K562 (cell line): ENCODE measurements at regions not wholly inside any gene's neighbourhood (a gene's known extent, or its start where the extent isn't known, plus 50 kb on each side); places are given as distances from the start of the nearest gene placed in this dataset.

Experiments used
- ATAC-seq: fragments of 200-7000 bp; cut with Tn5 transposase; 3 replicates; pipeline ENCODE4 v1.9.1; 2020; ENCODE audit warnings: moderate library complexity
- BruUV-seq: library from RNA; stranded (reverse); fragments of 400-500 nt; replicated peaks from 2 replicates; lab custom pipeline; 2021; lab: Mats Ljungman, UMichigan
- CTCF ChIA-PET: fragments of 300-600 bp; formaldehyde crosslinking; extraction: SDS; loops from one replicate; lab custom pipeline; 2021; ENCODE audit warnings: low intra/inter-chr PET ratio; lab: Yijun Ruan, JAX
- POLR2A ChIA-PET: fragments of 300-600, 350-650 bp; sonication (Branson Sonifier 250); formaldehyde crosslinking; extraction: SDS; loops from one replicate; lab custom pipeline; 2021; ENCODE audit warnings: antibody characterized with exemption, inconsistent platforms; lab: Yijun Ruan, JAX
- DNase-seq, 4 experiments: peaks; one replicate each; pipeline versions ENCODE4 v3.0.0 to v3.0.0-alpha.2; 2011 to 2018; ENCODE audit warnings: low spot score in 3 of 4, mixed read lengths in 3 of 4; ENCODE audit errors: extremely low read depth in 1 of 4
- FAIRE-seq: peaks from 2 replicates; lab custom pipeline; 2011; peaks lifted over from hg19 to GRCh38; lab: Jason Lieb, UNC
- H2AFZ ChIP-seq: 2 replicates; pipeline ENCODE4 v1.6.0; 2011; ENCODE audit warnings: low read depth, low read length, control low read depth, inconsistent platforms
- H3K27ac ChIP-seq: fragments of 200-600 bp; 3 replicates; pipeline ENCODE4 v1.8.0; 2011; ENCODE audit warnings: low read depth, mild to moderate bottlenecking, control low read depth, inconsistent platforms, low read length, moderate library complexity, mixed read lengths; ENCODE audit errors: extremely low read depth
- H3K27me3 ChIP-seq, 2 experiments: fragments of 300-600 bp in 1 of 2; 2 replicates in 1 of 2; 3 replicates in 1 of 2; pipeline versions ENCODE4 v1.6.0 to v1.8.0; 2011; ENCODE audit warnings: inconsistent platforms in 2 of 2, low read length in 2 of 2, mild to moderate bottlenecking in 1 of 2, mixed read lengths in 1 of 2, moderate library complexity in 1 of 2; ENCODE audit not compliant: control insufficient read depth in 2 of 2, insufficient read depth in 2 of 2
- H3K36me3 ChIP-seq: fragments of 300-600 bp; 3 replicates; pipeline ENCODE4 v1.8.0; 2011; ENCODE audit warnings: mild to moderate bottlenecking, low read length, inconsistent platforms; ENCODE audit not compliant: control insufficient read depth, insufficient read depth
- H3K4me1 ChIP-seq, 2 experiments: fragments of 200-600 bp in 1 of 2; replicated peaks in 1 of 2; 2 replicates in 1 of 2; 3 replicates in 1 of 2; pipeline versions ENCODE4 v1.5.1 to v1.8.0; 2011; ENCODE audit warnings: inconsistent platforms in 2 of 2, low read length in 2 of 2, mild to moderate bottlenecking in 1 of 2, mixed read lengths in 1 of 2, moderate library complexity in 1 of 2; ENCODE audit not compliant: control insufficient read depth in 2 of 2, insufficient read depth in 2 of 2
- H3K4me2 ChIP-seq: 2 replicates; pipeline ENCODE4 v1.6.1; 2011; ENCODE audit warnings: low read length, control low read depth, inconsistent platforms, mixed read lengths; ENCODE audit not compliant: insufficient read depth
- H3K4me3 ChIP-seq: fragments of 200-600 bp; sonication (generic), shearing (Covaris generic); 2 replicates; pipeline ENCODE4 v1.5.1; 2016; ENCODE audit warnings: control low read depth, inconsistent platforms
- H3K79me2 ChIP-seq: fragments of 200-600 bp; 3 replicates; pipeline ENCODE4 v1.8.0; 2011; ENCODE audit warnings: low read length, inconsistent platforms; ENCODE audit not compliant: control insufficient read depth, insufficient read depth
- H3K9ac ChIP-seq, 2 experiments: 2 replicates each; pipeline versions ENCODE4 v1.6.0 to v1.6.1; 2011; ENCODE audit warnings: low read depth in 2 of 2, low read length in 2 of 2, control low read depth in 1 of 2, inconsistent platforms in 1 of 2, mild to moderate bottlenecking in 1 of 2, mixed read lengths in 1 of 2; ENCODE audit not compliant: insufficient read depth in 1 of 2
- H3K9me1 ChIP-seq: one replicate; pipeline ENCODE4 v1.6.0; 2011; ENCODE audit warnings: inconsistent platforms, mild to moderate bottlenecking, low read length, moderate library complexity; ENCODE audit not compliant: control insufficient read depth, insufficient read depth
- H3K9me3 ChIP-seq: replicated peaks from 2 replicates; pipeline ENCODE4 v1.5.1; 2011; ENCODE audit warnings: low read depth, low read length, inconsistent platforms; ENCODE audit not compliant: control insufficient read depth, insufficient read depth
- H4K20me1 ChIP-seq: replicated peaks from 2 replicates; pipeline ENCODE4 v1.6.1; 2011; ENCODE audit warnings: low read length, inconsistent platforms, mixed read lengths; ENCODE audit not compliant: control insufficient read depth, insufficient read depth
- CAMTA2 ChIP-seq: fragments of 250-450 bp; sonication (Bioruptor Pico); conservative IDR thresholded peaks from 2 replicates; pipeline ENCODE4 v1.5.1; 2022
- PPARD ChIP-seq: fragments of 250-450 bp; sonication (Bioruptor Pico); IDR thresholded peaks from 2 replicates; pipeline ENCODE4 v1.8.0; 2022; ENCODE audit warnings: inconsistent platforms, mild to moderate bottlenecking, moderate library complexity
- ZNF740 ChIP-seq, 3 experiments: fragments of 200-800 bp in 1 of 3; sonication (Bioruptor generic) in 1 of 3; sonication (generic) in 1 of 3; formaldehyde crosslinking in 1 of 3; IDR thresholded peaks; 2 replicates each; pipeline versions ENCODE4 v1.6.1 to v1.8.0; 2016 to 2022; ENCODE audit warnings: mild to moderate bottlenecking in 2 of 3, missing compliant biosample characterization in 2 of 3, missing genetic modification characterization in 2 of 3, missing genetic modification reagents in 1 of 3
- WGBS: fragments of 100-300 bp; shearing (Covaris generic); methylation state at CpG from one replicate; pipeline ENCODE4 v1.1.6; 2016; ENCODE audit warnings: low coverage, mixed read lengths; ENCODE audit not compliant: insufficient coverage; ENCODE audit errors: missing lambda C conversion rate; 5-methylcytosine and 5-hydroxymethylcytosine counted together
- in situ Hi-C: fragments of 300-500 bp; cut with MboI; formaldehyde crosslinking; loops from 4 replicates; pipeline ENCODE4 v1.15.0; 2018; ENCODE audit warnings: inconsistent platforms, mixed read lengths
- intact Hi-C: fragments of 100-400 bp; cut with micrococcal nuclease; formaldehyde crosslinking; loops from 2 replicates; pipeline ENCODE4 v1.14.2; 2022

DNA sequence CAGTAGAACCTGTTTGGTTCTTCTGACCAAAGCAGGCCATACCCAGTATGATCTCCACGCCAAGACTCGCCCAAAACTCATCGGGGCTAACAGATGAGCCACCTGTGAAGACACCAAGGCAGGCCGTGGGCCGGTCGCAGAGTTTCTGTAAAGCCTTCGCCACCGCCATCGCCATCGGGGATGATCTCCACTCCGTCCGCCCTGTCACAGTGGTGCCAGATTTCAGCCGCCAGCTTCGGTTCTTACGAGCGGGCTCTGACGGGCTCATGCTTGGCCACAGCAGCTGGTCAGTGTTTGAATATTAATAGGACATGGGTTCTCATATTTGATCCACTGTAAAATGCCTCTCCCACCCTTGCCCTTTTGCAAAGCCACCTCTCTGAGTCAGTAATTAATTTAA is 113.2 kb upstream of the TMEM132D start:
- no peaks in the 10 kb centered on the region for H3K79me2 ChIP-seq
- WGBS = under 1% methylated on average over 17 of the region's 17 CpGs
- ChIA-PET CTCF (no interaction called here), POLR2A (no interaction called here)
- in situ Hi-C loops (no loop called here), intact Hi-C loops (loop anchor here (10.0 kb wide), 1 partner anchor 832 kb away; no protein-coding TSS in a partner anchor)
- H3K27me3 ChIP-seq = peaks cover 16 to 46% of the 10 kb centered on the region in 2 experiments
- FAIRE-seq (no peak), DNase-seq (no peak), ATAC-seq (no peak)
- H3K9me1 ChIP-seq = no peaks in the 10 kb centered on the region
- no peak overlapping the region for H3K4me3 ChIP-seq
- BruUV-seq = no TSS peak
- no peaks in the 10 kb centered on the region for H3K36me3 ChIP-seq
- no peak overlapping the region for H3K9ac ChIP-seq
- no peaks in the 10 kb centered on the region for H3K4me1 ChIP-seq
- TF ChIP-seq CAMTA2 = no peak
- no peak for TF ChIP-seq PPARD (CRISPR knock-in tag)
- no peak for TF ChIP-seq ZNF740 (CRISPR knock-in tag; IDR thresholded peaks at IDR 0.05)
- no peak for TF ChIP-seq ZNF740 (tag; IDR thresholded peaks at IDR 0.05)
- H2AFZ ChIP-seq = no peak overlapping the region
- no peak overlapping the region for H3K4me2 ChIP-seq
- no peaks in the 10 kb centered on the region for H3K9me3 ChIP-seq
- no peak overlapping the region for H3K27ac ChIP-seq
- peaks cover 2% of the 10 kb centered on the region; the same call in 1 of the 2 replicates for H4K20me1 ChIP-seq
